HFF-Myc (cell line): ENCODE measurements at regions not wholly inside any gene's neighbourhood (a gene's known extent, or its start where the extent isn't known, plus 50 kb on each side); places are given as distances from the start of the nearest gene placed in this dataset.

Source experiments
- DNase-seq: peaks from one replicate; pipeline ENCODE4 v3.0.0-alpha.2; 2011; ENCODE audit warnings: low read depth; ENCODE audit errors: extremely low read depth
- H3K4me3 ChIP-seq: replicated peaks from 2 replicates; pipeline ENCODE4 v1.5.1; 2011; ENCODE audit warnings: low read depth, mild to moderate bottlenecking, control low read depth, low read length
- CTCF ChIP-seq: IDR thresholded peaks from 2 replicates; pipeline ENCODE4 v1.5.1; 2012; ENCODE audit warnings: mild to moderate bottlenecking, low read depth, low read length, control low read depth; ENCODE audit errors: missing control alignments

GRCh38 chr1:94614168-94614815 is 72.7 kb upstream of the F3 start:
- TF ChIP-seq CTCF = no peak
- H3K4me3 ChIP-seq = no peak overlapping the region
- no peak for DNase-seq

GRCh38 chr1:94612525-94613204 is 71.1 kb upstream of the F3 start:
- no peak for DNase-seq
- H3K4me3 ChIP-seq = no peak overlapping the region
- no peak for TF ChIP-seq CTCF

GRCh38 chr1:94611681-94612475 is 70.3 kb upstream of the F3 start:
- TF ChIP-seq CTCF = no peak
- DNase-seq = no peak
- no peak overlapping the region for H3K4me3 ChIP-seq

- DNase-seq = no peak
- no peak for TF ChIP-seq CTCF
- no peak overlapping the region for H3K4me3 ChIP-seq
These were observed 68.1 kb upstream of the F3 start for GRCh38 chr1:94609619-94610018.

DNA sequence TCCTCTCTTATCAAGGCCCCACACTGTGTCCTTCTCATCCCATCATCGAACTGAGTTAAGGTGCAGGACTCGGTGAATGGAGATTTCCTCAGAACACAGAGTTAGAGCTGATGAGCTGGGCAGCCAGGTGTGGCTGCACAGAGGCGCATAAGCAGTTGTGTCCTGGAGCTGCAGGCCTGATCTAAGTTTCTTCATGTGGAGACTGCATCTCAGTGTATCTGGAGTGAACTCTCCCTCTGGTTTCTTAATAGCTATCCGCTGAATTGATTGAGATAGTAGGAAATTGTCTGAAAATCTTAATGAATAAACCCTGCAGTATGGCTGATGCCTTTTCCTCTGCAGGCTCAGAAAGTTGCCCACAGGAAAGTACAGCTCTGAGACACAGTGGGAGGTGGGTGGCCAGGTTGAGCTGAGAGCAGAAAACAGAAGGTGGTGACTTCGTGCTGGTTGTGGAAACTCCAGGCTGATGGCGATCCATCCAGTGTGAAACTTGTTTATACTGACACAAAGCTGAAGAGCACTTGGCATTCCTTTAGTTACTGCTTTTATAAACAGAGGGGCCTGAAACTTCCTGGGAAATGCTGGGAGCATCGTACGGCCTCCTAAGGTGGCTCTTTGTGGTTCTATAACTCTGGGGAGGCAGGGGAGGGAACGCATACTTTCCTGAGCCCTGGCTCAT is 67.4 kb upstream of the F3 start:
- no peak for TF ChIP-seq CTCF
- no peak overlapping the region for H3K4me3 ChIP-seq
- no peak for DNase-seq

DNA sequence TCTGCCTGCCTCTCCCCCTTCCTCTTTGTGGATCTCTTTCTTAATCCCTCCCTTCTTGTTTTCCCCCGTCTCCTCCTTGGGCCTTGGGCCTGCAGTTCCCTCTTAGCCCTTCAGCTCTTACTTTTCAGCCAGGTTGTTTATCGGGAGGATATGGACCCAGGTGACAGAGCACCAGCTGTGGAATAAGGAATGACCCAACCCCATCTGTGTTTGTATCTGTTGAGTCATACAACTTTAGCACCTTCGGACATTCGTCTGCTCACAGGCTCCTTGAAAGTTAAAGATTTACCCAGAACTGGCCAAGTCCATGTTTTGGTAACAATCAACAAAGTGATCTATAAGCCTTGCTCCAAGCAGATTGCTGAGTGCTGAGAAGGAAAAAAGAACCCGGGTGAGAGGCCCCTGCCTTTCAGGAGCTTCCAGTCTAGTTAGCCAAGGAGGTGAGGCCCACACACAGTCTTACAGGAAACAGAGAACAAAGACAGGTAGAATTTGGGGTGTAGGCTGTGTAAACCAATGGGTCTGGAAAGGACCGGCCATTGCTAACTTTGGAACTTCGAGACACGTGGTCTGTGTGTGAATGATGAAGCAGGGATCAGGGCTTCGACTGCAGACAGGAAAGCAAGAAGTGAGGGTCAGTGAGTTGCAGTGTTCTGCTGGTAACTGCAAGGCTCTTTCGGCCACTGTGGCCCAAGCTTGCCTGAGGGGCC is 66.7 kb upstream of the F3 start:
- no peak for DNase-seq
- H3K4me3 ChIP-seq = no peak overlapping the region
- TF ChIP-seq CTCF = no peak
